ENCODE measurements at regions not wholly inside any gene's neighbourhood (a gene's known extent, or its start where the extent isn't known, plus 50 kb on each side); places are given as distances from the start of the nearest gene placed in this dataset.

- Histone ChIP-seq H3K36me3 (ENCODE audit: control insufficient read depth, insufficient read depth, low read length) (no peaks in the 10 kb centered on the region), H3K27me3 (ENCODE audit: control insufficient read depth, insufficient read depth, low read length) (no peaks in the 10 kb centered on the region), H3K4me3 (ENCODE audit: low read depth, low read length) (no peak overlapping the region)
- no peak for TF ChIP-seq CTCF (IDR thresholded peaks at IDR 0.05; ENCODE audit: insufficient read depth, low read length, poor library complexity, severe bottlenecking)
- no peak for DNase-seq (ENCODE audit: low read depth)
Measured at GRCh38 chr4:184553891-184554290, 79.5 kb upstream of the IRF2 start.

- no peaks in the 10 kb centered on the region for H3K27me3 ChIP-seq (ENCODE audit: control insufficient read depth, insufficient read depth, low read length)
- H3K36me3 ChIP-seq (ENCODE audit: control insufficient read depth, insufficient read depth, low read length), result no peaks in the 10 kb centered on the region
- H3K4me3 ChIP-seq (ENCODE audit: low read depth, low read length), result no peak overlapping the region
- no peak for DNase-seq (ENCODE audit: low read depth)
- no peak for TF ChIP-seq CTCF (IDR thresholded peaks at IDR 0.05; ENCODE audit: insufficient read depth, low read length, poor library complexity, severe bottlenecking)
Measured at GRCh38 chr4:184550476-184550875, 76.1 kb upstream of the IRF2 start.

GRCh38 chr4:184548648-184549341, 74.4 kb upstream of the IRF2 start:
- H3K4me3 ChIP-seq (ENCODE audit: low read depth, low read length), result no peak overlapping the region
- no peak for TF ChIP-seq CTCF (IDR thresholded peaks at IDR 0.05; ENCODE audit: insufficient read depth, low read length, poor library complexity, severe bottlenecking)

GRCh38 chr4:184548316-184548647, 73.9 kb upstream of the IRF2 start:
- no peak for TF ChIP-seq CTCF (IDR thresholded peaks at IDR 0.05; ENCODE audit: insufficient read depth, low read length, poor library complexity, severe bottlenecking)
- H3K36me3 ChIP-seq (ENCODE audit: control insufficient read depth, insufficient read depth, low read length), result no peaks in the 10 kb centered on the region
- no peaks in the 10 kb centered on the region for H3K27me3 ChIP-seq (ENCODE audit: control insufficient read depth, insufficient read depth, low read length)
- H3K4me3 ChIP-seq (ENCODE audit: low read depth, low read length), result no peak overlapping the region
- DNase-seq (ENCODE audit: low read depth), result no peak

More at GRCh38 chr4:184548648-184549341, 74.4 kb upstream of the IRF2 start:
- DNase-seq (ENCODE audit: low read depth), result no peak
- no peaks in the 10 kb centered on the region for H3K36me3 ChIP-seq (ENCODE audit: control insufficient read depth, insufficient read depth, low read length)
- no peaks in the 10 kb centered on the region for H3K27me3 ChIP-seq (ENCODE audit: control insufficient read depth, insufficient read depth, low read length)

GRCh38 chr4:184544788-184545409, 70.5 kb upstream of the IRF2 start:
- no peak overlapping the region for H3K4me3 ChIP-seq (ENCODE audit: low read depth, low read length)
- DNase-seq (ENCODE audit: low read depth), result no peak
- H3K36me3 ChIP-seq (ENCODE audit: control insufficient read depth, insufficient read depth, low read length), result no peaks in the 10 kb centered on the region
- no peak for TF ChIP-seq CTCF (IDR thresholded peaks at IDR 0.05; ENCODE audit: insufficient read depth, low read length, poor library complexity, severe bottlenecking)
- H3K27me3 ChIP-seq (ENCODE audit: control insufficient read depth, insufficient read depth, low read length), result no peaks in the 10 kb centered on the region

- DNase-seq (ENCODE audit: low read depth), result no peak
- no peak for TF ChIP-seq CTCF (IDR thresholded peaks at IDR 0.05; ENCODE audit: insufficient read depth, low read length, poor library complexity, severe bottlenecking)
- H3K36me3 ChIP-seq (ENCODE audit: control insufficient read depth, insufficient read depth, low read length), result no peaks in the 10 kb centered on the region
- H3K27me3 ChIP-seq (ENCODE audit: control insufficient read depth, insufficient read depth, low read length), result no peaks in the 10 kb centered on the region
- H3K4me3 ChIP-seq (ENCODE audit: low read depth, low read length), result no peak overlapping the region
Measured at GRCh38 chr4:184541907-184542306, 67.6 kb upstream of the IRF2 start.
